NCI-H146 (cell line): ENCODE measurements at regions not wholly inside any gene's neighbourhood (a gene's known extent, or its start where the extent isn't known, plus 50 kb on each side); places are given as distances from the start of the nearest gene placed in this dataset.
"Not testable (repeated sequence)": the region's sequence is repeated elsewhere in the genome, so short reads cannot be mapped to it uniquely, and the experiment has no call there.

Experiments used
- DNase-seq: peaks from one replicate; lab custom pipeline; 2025; lab: John Stamatoyannopoulos, UW

DNA sequence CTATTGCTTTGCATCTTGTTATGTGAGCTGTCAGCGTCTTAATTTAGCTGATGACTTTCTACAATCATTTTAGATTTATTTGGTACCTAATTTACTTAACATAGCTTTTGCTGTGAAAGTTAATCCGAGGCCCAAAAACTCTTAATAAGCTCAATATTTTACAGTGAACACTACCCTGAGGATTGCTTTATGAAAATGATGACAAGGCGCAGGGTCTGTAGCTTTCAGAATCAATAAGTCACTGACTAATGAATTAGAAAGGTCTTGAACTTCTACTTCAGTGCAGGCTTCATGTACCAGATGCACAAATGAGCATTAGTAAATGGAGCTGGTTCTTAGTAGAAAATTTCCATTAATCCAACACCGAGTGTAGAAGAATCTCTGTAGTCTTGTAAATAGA is 81.4 kb upstream of the ZNF366 start:
- no peak for DNase-seq

DNA sequence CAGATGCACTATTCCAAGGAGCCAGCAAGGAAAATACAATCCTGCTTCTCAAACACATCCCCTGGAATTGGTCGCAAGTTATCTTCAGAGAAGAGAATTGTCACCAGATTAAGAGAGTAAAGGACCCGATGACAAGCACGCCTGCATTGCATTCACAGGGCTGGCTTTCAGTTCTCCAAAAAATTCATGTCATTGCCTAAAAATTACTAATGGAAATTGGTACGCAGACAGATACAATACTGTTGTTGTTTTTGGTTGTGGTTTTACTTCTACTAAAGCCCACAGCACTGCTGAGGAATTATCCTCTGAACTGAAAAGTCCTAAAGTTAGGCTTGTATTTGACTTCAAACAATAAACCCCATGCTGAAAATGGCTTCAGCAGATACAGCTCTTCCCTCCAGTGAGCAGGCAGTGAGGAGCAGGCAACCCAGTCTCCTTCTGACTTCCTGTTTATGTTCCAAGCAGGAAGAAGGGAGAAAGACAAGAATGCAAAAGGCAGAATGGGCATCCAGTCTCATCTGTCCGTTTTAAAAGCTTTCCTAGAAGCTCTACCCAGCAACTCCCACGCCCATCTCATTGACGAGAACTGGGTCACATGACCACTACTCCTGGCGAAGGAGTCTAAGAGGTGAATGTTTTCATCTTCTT is 80.6 kb upstream of the ZNF366 start:
- DNase-seq, result no peak

DNA sequence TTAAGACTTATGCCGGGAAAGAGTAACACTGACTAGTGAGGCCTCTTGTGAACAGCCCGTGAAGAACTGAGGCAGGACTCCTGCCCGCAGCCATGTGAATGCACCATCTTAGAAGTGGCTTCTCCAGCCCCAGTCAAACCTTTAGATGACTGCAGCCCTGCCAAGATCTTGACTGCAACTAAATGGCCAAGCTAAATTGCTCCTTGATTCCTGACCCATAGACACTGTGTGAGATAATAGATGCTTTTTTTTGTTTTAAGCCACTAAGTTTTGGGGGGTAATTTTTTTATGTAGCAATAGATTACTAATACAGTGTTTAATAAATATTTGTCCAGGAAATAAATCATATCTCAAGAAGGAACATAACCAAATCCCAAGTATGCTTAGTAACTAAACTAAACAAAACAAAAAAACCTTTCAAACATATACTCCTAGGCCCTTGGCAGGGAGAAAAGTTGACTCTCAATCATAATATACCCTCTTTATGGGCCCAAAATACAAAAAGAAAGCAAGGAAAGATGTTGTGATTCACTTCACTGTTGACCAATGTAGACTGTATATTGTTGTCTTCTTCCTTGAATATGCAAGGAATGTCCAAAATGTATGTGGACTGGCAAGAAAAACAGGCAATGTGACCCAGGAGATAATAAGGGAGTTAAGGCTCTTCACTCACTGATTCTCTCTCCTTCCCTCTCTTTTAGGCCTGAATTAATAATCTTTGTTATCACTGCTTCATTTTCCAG is 79.7 kb upstream of the ZNF366 start:
- DNase-seq, result no peak

- DNase-seq, result no peak
These were observed 77.3 kb upstream of the ZNF366 start for GRCh38 chr5:72584466-72584865.

DNA sequence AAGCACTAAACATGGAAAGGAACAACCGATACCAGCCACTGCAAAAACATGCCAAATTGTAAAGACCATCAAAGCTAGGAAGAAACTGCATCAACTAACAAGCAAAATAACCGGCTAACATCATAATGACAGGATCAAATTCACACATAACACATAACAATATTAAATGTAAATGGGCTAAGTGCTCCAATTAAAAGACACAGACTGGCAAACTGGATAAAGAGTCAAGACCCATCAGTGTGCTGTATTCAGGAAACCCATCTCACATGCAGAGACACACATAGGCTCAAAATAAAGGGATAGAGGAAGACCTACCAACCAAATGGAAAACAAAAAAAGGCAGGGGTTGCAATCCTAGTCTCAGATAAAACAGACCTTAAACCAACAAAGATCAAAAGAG is 72.1 kb upstream of the ZNF366 start:
- not testable (repeated sequence) for DNase-seq

DNA sequence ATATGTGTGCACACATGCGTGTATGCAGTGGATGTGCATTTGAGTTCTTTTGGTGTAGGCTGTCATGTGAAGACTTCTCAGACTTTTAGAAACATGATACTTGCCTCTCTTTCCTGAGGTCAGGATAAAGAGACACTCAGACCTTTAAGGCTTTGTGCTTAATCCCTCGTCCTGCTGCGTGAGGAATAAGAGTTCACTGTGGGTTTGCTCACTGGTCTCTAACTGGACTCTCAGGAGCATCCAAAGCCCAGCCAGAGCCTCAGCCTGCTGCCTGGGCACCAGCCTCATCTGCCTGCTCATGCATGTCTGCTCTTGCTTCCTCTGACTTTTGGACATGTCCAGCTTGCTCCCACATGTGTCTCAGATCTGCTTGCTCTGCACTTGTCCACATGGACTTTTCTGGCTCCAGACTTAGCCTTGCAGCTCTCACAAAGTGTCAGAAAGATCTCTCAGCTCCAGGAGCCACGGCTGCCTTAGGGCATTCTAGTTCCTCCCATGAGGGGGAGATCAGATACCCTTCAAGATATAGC is 65.1 kb upstream of the ZNF366 start:
- DNase-seq, result no peak

GRCh38 chr5:72569408-72569944 is 62.3 kb upstream of the ZNF366 start:
- DNase-seq, result no peak

DNA sequence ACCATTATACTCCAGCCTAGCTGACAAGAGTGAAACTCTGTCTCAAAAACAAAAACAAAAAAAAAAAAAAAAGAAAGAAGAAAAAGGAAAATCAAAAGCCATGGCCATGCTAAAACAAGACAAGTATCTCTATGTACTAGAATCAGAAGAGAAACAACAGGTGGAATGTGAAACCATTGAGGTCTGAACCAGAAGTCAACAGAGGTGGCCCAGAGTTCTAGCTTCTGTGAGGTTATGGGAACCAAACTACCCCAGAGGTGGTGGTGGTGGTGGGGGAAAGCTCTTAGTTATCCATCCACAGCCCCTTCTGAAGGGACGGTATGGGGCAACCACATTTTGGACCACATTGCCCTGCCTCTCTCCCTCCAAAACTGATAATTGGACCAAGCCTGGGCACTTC is 59.5 kb upstream of the ZNF366 start:
- no peak for DNase-seq

DNA sequence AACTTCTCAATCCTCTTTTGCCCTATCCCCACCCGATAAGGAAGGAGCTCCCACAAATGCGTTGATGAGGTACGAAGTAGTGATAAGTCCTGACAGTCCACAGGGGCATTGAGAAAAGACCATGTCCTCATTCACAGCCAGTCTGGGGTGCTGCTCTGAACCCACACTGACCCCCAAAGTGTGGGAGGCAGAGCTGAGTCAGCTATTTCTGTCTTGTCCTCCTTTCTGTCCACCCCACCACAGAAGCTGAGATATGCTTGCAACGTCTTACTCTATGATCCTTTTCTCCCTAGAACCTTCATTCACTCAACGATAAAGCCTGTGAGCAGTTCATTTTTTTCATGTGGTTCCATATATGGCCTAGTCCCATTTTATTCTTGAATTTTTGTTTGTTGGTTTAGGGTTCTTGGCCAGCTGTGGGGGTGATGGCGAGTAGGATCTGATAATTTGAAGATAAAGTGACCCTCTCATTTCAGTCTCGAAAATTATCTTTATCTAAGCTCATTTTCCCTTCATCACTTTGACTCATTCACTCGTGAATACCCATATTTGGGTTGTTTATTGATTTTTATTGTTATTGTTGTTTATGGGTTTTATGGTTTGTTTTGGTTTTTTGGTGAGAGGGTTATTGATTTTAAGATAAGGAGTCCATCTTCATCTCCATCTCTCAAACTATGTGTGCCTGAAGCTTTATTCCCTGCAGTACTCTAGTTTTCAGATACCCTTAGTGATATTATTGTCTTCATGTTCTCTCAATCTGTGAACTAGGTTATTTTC is 58.5 kb upstream of the ZNF366 start:
- no peak for DNase-seq

DNA sequence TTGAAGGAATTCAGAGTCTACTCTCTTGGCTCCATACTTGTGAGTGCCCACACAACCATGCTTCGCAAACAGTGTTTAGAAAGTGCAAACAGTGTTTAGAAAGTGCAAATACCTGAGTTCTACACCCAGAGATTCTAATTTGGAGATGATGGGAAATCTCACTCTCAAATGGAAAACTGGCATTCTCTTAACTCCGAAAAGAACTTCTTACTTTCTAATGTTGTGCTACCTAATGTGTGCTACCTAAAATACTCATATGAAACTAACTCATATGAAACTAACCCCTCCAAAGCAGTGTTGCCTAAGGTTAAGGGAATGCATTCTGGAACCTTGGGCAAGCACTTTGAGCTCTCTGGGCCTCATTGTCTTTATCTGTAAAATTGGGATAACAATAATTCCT is 55.5 kb upstream of the ZNF366 start:
- DNase-seq, result no peak

GRCh38 chr5:72561148-72561972 is 54.1 kb upstream of the ZNF366 start:
- no peak for DNase-seq

GRCh38 chr5:72559866-72560766 is 52.9 kb upstream of the ZNF366 start:
- no peak for DNase-seq

DNA sequence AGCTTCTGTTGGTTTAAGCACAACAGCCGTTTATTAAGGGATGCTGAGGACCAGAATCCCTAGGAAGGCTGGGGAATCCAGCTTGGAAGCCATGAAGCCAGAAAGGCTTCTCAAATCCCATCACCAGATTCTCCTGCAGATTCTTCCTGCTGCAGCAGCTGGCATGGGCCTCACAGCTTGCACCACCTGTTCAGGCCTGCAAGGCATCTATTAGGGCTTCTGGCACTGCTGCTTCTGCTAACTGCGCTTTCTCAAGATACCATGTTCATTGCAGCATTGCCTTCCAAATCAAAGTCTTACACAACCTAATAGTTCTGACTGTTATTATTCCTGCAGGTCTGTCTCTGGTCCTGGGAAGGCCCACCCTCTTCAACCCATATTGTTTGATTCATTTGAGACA is 51.2 kb upstream of the ZNF366 start:
- no peak for DNase-seq

DNA sequence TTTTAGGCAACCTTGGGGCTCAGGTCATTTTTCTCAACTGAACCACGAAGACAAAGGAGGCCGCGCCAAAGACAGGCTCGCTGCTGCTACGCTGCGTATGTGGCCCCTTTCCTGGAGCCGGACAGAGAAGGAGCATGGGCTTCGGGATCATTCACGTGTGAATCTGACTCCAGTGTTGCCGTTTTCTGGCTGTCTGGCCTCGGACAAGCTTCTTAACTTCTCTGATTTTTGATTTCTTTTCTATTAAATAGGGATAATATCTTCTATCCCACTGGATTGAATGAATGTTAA is 50.8 kb upstream of the ZNF366 start:
- DNase-seq, result no peak

GRCh38 chr5:72557167-72558045 is 50.2 kb upstream of the ZNF366 start:
- DNase-seq, result no peak
